Hepatocyte (in vitro differentiated cells): ENCODE measurements at regions not wholly inside any gene's neighbourhood (a gene's known extent, or its start where the extent isn't known, plus 50 kb on each side); places are given as distances from the start of the nearest gene placed in this dataset.

Experiments
- DNase-seq: peaks from one replicate; pipeline ENCODE4 v3.0.0-alpha.2; 2016; ENCODE audit warnings: low spot score
- H2AFZ ChIP-seq: fragments of 200-600 bp; sonication (generic); 2 replicates; pipeline ENCODE4 v1.6.0; 2016; ENCODE audit warnings: antibody characterized with exemption, mild to moderate bottlenecking
- H3K27ac ChIP-seq: fragments of 200-600 bp; sonication (generic); 2 replicates; pipeline ENCODE4 v1.5.1; 2016; ENCODE audit warnings: mild to moderate bottlenecking
- H3K27me3 ChIP-seq: fragments of 200-600 bp; sonication (generic); 2 replicates; pipeline ENCODE4 v1.6.1; 2016
- H3K36me3 ChIP-seq: fragments of 200-600 bp; sonication (generic); replicated peaks from 2 replicates; pipeline ENCODE4 v1.5.1; 2016; ENCODE audit warnings: low read depth; ENCODE audit not compliant: insufficient read depth
- H3K4me1 ChIP-seq: fragments of 200-600 bp; sonication (generic); 2 replicates; pipeline ENCODE4 v1.5.1; 2016; ENCODE audit warnings: mild to moderate bottlenecking, moderate library complexity; ENCODE audit not compliant: insufficient read depth
- H3K4me2 ChIP-seq: fragments of 200-600 bp; sonication (generic); 2 replicates; pipeline ENCODE4 v1.6.0; 2016
- H3K4me3 ChIP-seq: fragments of 200-600 bp; sonication (generic); 2 replicates; pipeline ENCODE4 v1.5.1; 2016; ENCODE audit warnings: mild to moderate bottlenecking
- H3K79me2 ChIP-seq: fragments of 200-600 bp; sonication (generic); 2 replicates; pipeline ENCODE4 v1.6.0; 2017; ENCODE audit warnings: mild to moderate bottlenecking
- H3K9me2 ChIP-seq: fragments of 200-600 bp; sonication (generic); replicated peaks from 2 replicates; pipeline ENCODE4 v1.6.0; 2017; ENCODE audit warnings: mild to moderate bottlenecking; ENCODE audit not compliant: insufficient read depth
- H3K9me3 ChIP-seq: fragments of 200-600 bp; sonication (generic); 2 replicates; pipeline ENCODE4 v1.5.1; 2016; ENCODE audit warnings: low read depth, mild to moderate bottlenecking
- H4K20me1 ChIP-seq: fragments of 200-600 bp; sonication (generic); 2 replicates; pipeline ENCODE4 v1.6.0; 2016; ENCODE audit warnings: mild to moderate bottlenecking; ENCODE audit not compliant: insufficient read depth, poor library complexity, severe bottlenecking
- CTCF ChIP-seq: fragments of 200-600 bp; sonication (generic); IDR thresholded peaks from 2 replicates; pipeline ENCODE4 v1.5.1; 2016; ENCODE audit warnings: antibody characterized with exemption, mild to moderate bottlenecking; ENCODE audit not compliant: poor library complexity
- EZH2 ChIP-seq: fragments of 200-600 bp; sonication (generic); IDR thresholded peaks from 2 replicates; pipeline ENCODE4 v1.6.1; 2016; ENCODE audit warnings: antibody characterized with exemption, mild to moderate bottlenecking, borderline replicate concordance
- EZH2phosphoT487 ChIP-seq: fragments of 200-600 bp; sonication (generic); IDR thresholded peaks from one replicate; pipeline ENCODE4 v1.6.1; 2018; ENCODE audit warnings: antibody characterized with exemption, mild to moderate bottlenecking, low read depth, moderate library complexity; ENCODE audit not compliant: unreplicated experiment, severe bottlenecking
- WGBS: methylation state at CpG from one replicate; pipeline ENCODE4 v1.1.6; 2016; ENCODE audit warnings: low lambda C conversion rate; ENCODE audit errors: missing lambda C conversion rate; 5-methylcytosine and 5-hydroxymethylcytosine counted together

GRCh38 chr15:67902579-67903009 is 62.7 kb upstream of the RNU6-1 start:
- no peaks in the 10 kb centered on the region for H3K79me2 ChIP-seq
- DNase-seq = no peak
- no peak for TF ChIP-seq EZH2phosphoT487
- no peak for TF ChIP-seq EZH2
- no peak for TF ChIP-seq CTCF
- H3K9me3 ChIP-seq = no peaks in the 10 kb centered on the region
- 90% methylated on average over 9 of the region's 9 CpGs for WGBS
- no peaks in the 10 kb centered on the region for H4K20me1 ChIP-seq
- H3K4me1 ChIP-seq = no peaks in the 10 kb centered on the region
- H3K4me3 ChIP-seq = no peak overlapping the region
- H3K36me3 ChIP-seq = no peaks in the 10 kb centered on the region
- no peaks in the 10 kb centered on the region for H3K9me2 ChIP-seq
- H2AFZ ChIP-seq = no peak overlapping the region
- no peak overlapping the region for H3K27ac ChIP-seq
- no peaks in the 10 kb centered on the region for H3K27me3 ChIP-seq
- no peak overlapping the region for H3K4me2 ChIP-seq

GRCh38 chr15:67903708-67904107 is 63.9 kb upstream of the RNU6-1 start:
- no peak for DNase-seq
- H3K9me3 ChIP-seq = no peaks in the 10 kb centered on the region
- no peak for TF ChIP-seq EZH2phosphoT487
- no peak for TF ChIP-seq EZH2
- no peak for TF ChIP-seq CTCF
- no peaks in the 10 kb centered on the region for H3K9me2 ChIP-seq
- no peak overlapping the region for H3K4me2 ChIP-seq
- no peak overlapping the region for H2AFZ ChIP-seq
- no peaks in the 10 kb centered on the region for H3K27me3 ChIP-seq
- no peaks in the 10 kb centered on the region for H3K4me1 ChIP-seq
- H4K20me1 ChIP-seq = no peaks in the 10 kb centered on the region
- H3K27ac ChIP-seq = no peak overlapping the region
- H3K4me3 ChIP-seq = no peak overlapping the region
- no peaks in the 10 kb centered on the region for H3K36me3 ChIP-seq
- no peaks in the 10 kb centered on the region for H3K79me2 ChIP-seq

- H3K4me3 ChIP-seq = no peak overlapping the region
- H3K27me3 ChIP-seq = no peaks in the 10 kb centered on the region
- H4K20me1 ChIP-seq = no peaks in the 10 kb centered on the region
- H3K27ac ChIP-seq = no peak overlapping the region
- H3K4me1 ChIP-seq = no peaks in the 10 kb centered on the region
- DNase-seq = no peak
- no peak overlapping the region for H2AFZ ChIP-seq
- no peaks in the 10 kb centered on the region for H3K79me2 ChIP-seq
- WGBS = 100% methylated on average over 1 of the region's 1 CpG
- no peaks in the 10 kb centered on the region for H3K9me2 ChIP-seq
- no peaks in the 10 kb centered on the region for H3K9me3 ChIP-seq
- no peaks in the 10 kb centered on the region for H3K36me3 ChIP-seq
- TF ChIP-seq CTCF = no peak
- no peak for TF ChIP-seq EZH2
- no peak for TF ChIP-seq EZH2phosphoT487
- no peak overlapping the region for H3K4me2 ChIP-seq
Observed at GRCh38 chr15:67905628-67906027, 65.8 kb upstream of the RNU6-1 start.

GRCh38 chr15:67906382-67906781 is 66.5 kb upstream of the RNU6-1 start:
- H3K4me3 ChIP-seq = no peak overlapping the region
- H3K4me2 ChIP-seq = no peak overlapping the region
- no peak overlapping the region for H3K27ac ChIP-seq
- no peaks in the 10 kb centered on the region for H4K20me1 ChIP-seq
- no peaks in the 10 kb centered on the region for H3K79me2 ChIP-seq
- no peak for TF ChIP-seq EZH2
- TF ChIP-seq CTCF = no peak
- TF ChIP-seq EZH2phosphoT487 = no peak
- H2AFZ ChIP-seq = no peak overlapping the region
- H3K9me3 ChIP-seq = no peaks in the 10 kb centered on the region
- no peaks in the 10 kb centered on the region for H3K4me1 ChIP-seq
- H3K36me3 ChIP-seq = no peaks in the 10 kb centered on the region
- no peaks in the 10 kb centered on the region for H3K9me2 ChIP-seq
- DNase-seq = no peak
- H3K27me3 ChIP-seq = no peaks in the 10 kb centered on the region
